RWPE1 (cell line): ENCODE measurements at regions not wholly inside any gene's neighbourhood (a gene's known extent, or its start where the extent isn't known, plus 50 kb on each side); places are given as distances from the start of the nearest gene placed in this dataset.

ENCODE experiments used
- CTCF ChIA-PET: fragments of 350-600 bp; sonication (Branson Sonifier 250); formaldehyde crosslinking; extraction: SDS; loops from one replicate; lab custom pipeline; 2021; lab: Yijun Ruan, JAX
- POLR2A ChIA-PET: fragments of 400-600 bp; formaldehyde crosslinking; extraction: SDS; loops from one replicate; lab custom pipeline; 2020; ENCODE audit warnings: antibody characterized with exemption; ENCODE audit not compliant: low non-redundant PET; lab: Yijun Ruan, JAX
- DNase-seq: peaks from one replicate; pipeline ENCODE4 v3.0.0; 2012; ENCODE audit warnings: low spot score
- H3K27ac ChIP-seq: fragments of 450-650 bp; 2 replicates; pipeline ENCODE4 v1.5.1; 2017
- CTCF ChIP-seq: fragments of 450-650 bp; conservative IDR thresholded peaks from 2 replicates; pipeline ENCODE4 v1.5.1; 2017; ENCODE audit warnings: low read depth, mild to moderate bottlenecking

GRCh38 chr2:5504756-5505155 lies 187.4 kb upstream of the SOX11 start:
- DNase-seq = no peak
- no peak overlapping the region for H3K27ac ChIP-seq
- ChIA-PET CTCF (interaction anchor here (0.6 kb wide), 1 partner anchor 1279 kb away, joined by 3 read pairs; no protein-coding TSS in a partner anchor), POLR2A (no interaction called here)
- TF ChIP-seq CTCF = no peak

- CTCF ChIA-PET = no interaction called here
- POLR2A ChIA-PET = no interaction called here
- no peak for DNase-seq
- H3K27ac ChIP-seq = no peak overlapping the region
- TF ChIP-seq CTCF = no peak
Observed at GRCh38 chr2:5507367-5507766, 184.8 kb upstream of the SOX11 start.

GRCh38 chr2:5509362-5509761 lies 182.8 kb upstream of the SOX11 start:
- TF ChIP-seq CTCF = no peak
- no peak overlapping the region for H3K27ac ChIP-seq
- DNase-seq = no peak
- POLR2A ChIA-PET = no interaction called here
- CTCF ChIA-PET = no interaction called here

- no peak overlapping the region for H3K27ac ChIP-seq
- ChIA-PET POLR2A (no interaction called here), CTCF (no interaction called here)
- no peak for DNase-seq
- no peak for TF ChIP-seq CTCF
Observed at GRCh38 chr2:5510082-5510481, 182.1 kb upstream of the SOX11 start.

- ChIA-PET POLR2A (no interaction called here), CTCF (no interaction called here)
- DNase-seq = no peak
- TF ChIP-seq CTCF = no peak
- H3K27ac ChIP-seq = no peak overlapping the region
Observed at GRCh38 chr2:5515693-5516092, 176.5 kb upstream of the SOX11 start.

- no peak overlapping the region for H3K27ac ChIP-seq
- TF ChIP-seq CTCF = no peak
- no peak for DNase-seq
- ChIA-PET POLR2A (no interaction called here), CTCF (no interaction called here)
Observed at GRCh38 chr2:5519286-5519685, 172.9 kb upstream of the SOX11 start.
